HFFc6 (cell line): ENCODE measurements at regions not wholly inside any gene's neighbourhood (a gene's known extent, or its start where the extent isn't known, plus 50 kb on each side); places are given as distances from the start of the nearest gene placed in this dataset.

Experiments
- DNase-seq: peaks from one replicate; pipeline ENCODE4 v3.0.0-alpha.2; 2018
- H3K27ac Mint-ChIP-seq: 2 replicates; pipeline ENCODE4 v1.8.0; 2020; ENCODE audit warnings: mild to moderate bottlenecking, mixed read lengths
- H3K27me3 Mint-ChIP-seq: 2 replicates; pipeline ENCODE4 v1.8.0; 2021; ENCODE audit warnings: mild to moderate bottlenecking, moderate library complexity, mixed read lengths; ENCODE audit not compliant: insufficient read depth
- H3K36me3 Mint-ChIP-seq: 2 replicates; pipeline ENCODE4 v1.8.0; 2021; ENCODE audit warnings: low read depth, mixed read lengths
- H3K4me1 Mint-ChIP-seq: 2 replicates; pipeline ENCODE4 v1.8.0; 2020; ENCODE audit warnings: low read depth, mixed read lengths
- H3K4me3 Mint-ChIP-seq: 2 replicates; pipeline ENCODE4 v1.8.0; 2020; ENCODE audit warnings: mild to moderate bottlenecking, moderate library complexity, mixed read lengths
- H3K9me3 Mint-ChIP-seq: 2 replicates; pipeline ENCODE4 v1.8.0; 2020; ENCODE audit warnings: mild to moderate bottlenecking, mixed read lengths
- CTCF ChIP-seq: fragments of 200-600 bp; sonication (generic); IDR thresholded peaks from 2 replicates; pipeline ENCODE4 v1.5.0; 2021; ENCODE audit warnings: antibody characterized with exemption, mild to moderate bottlenecking

- Mint-ChIP-seq H3K9me3 (peaks cover 13% of the 10 kb centered on the region), H3K27me3 (peaks cover 1% of the 10 kb centered on the region), H3K4me3 (no peak overlapping the region), H3K36me3 (peaks cover 10% of the 10 kb centered on the region; the same call in 1 of the 2 replicates), H3K4me1 (peaks cover 12% of the 10 kb centered on the region), H3K27ac (no peak overlapping the region)
- no peak for DNase-seq
- TF ChIP-seq CTCF: no peak
Measured at GRCh38 chr7:42332605-42333222, 95.7 kb upstream of the GLI3 start.

- Mint-ChIP-seq H3K27ac (no peak overlapping the region), H3K36me3 (no peaks in the 10 kb centered on the region), H3K27me3 (peaks cover 12% of the 10 kb centered on the region), H3K4me1 (peaks cover 24% of the 10 kb centered on the region), H3K4me3 (no peak overlapping the region), H3K9me3 (no peaks in the 10 kb centered on the region)
- no peak for TF ChIP-seq CTCF
- no peak for DNase-seq
Measured at GRCh38 chr7:42319631-42320030, 82.6 kb upstream of the GLI3 start.

GRCh38 chr7:42315631-42316030 lies 78.6 kb upstream of the GLI3 start:
- Mint-ChIP-seq H3K4me1 (peaks cover 26% of the 10 kb centered on the region), H3K27ac (no peak overlapping the region), H3K4me3 (peak overlapping the region; percentile 38), H3K27me3 (peaks cover 21% of the 10 kb centered on the region), H3K9me3 (peaks cover 7% of the 10 kb centered on the region), H3K36me3 (peaks cover 6% of the 10 kb centered on the region; the same call in 1 of the 2 replicates)
- no peak for TF ChIP-seq CTCF
- peak; percentile 21 for DNase-seq

GRCh38 chr7:42315103-42315502 lies 78.1 kb upstream of the GLI3 start:
- peaks cover 26% of the 10 kb centered on the region for H3K4me1 Mint-ChIP-seq
- H3K27me3 Mint-ChIP-seq: peaks cover 21% of the 10 kb centered on the region
- H3K36me3 Mint-ChIP-seq: peaks cover 6% of the 10 kb centered on the region; the same call in 1 of the 2 replicates
- H3K27ac Mint-ChIP-seq: no peak overlapping the region
- no peak for DNase-seq
- no peak for TF ChIP-seq CTCF
- peak overlapping the region; percentile 38; the same call in 1 of the 2 replicates for H3K4me3 Mint-ChIP-seq
- H3K9me3 Mint-ChIP-seq: peaks cover 7% of the 10 kb centered on the region

- no peak overlapping the region for H3K27ac Mint-ChIP-seq
- H3K4me1 Mint-ChIP-seq: peaks cover 22% of the 10 kb centered on the region
- H3K9me3 Mint-ChIP-seq: peaks cover 7% of the 10 kb centered on the region
- no peak for DNase-seq
- H3K27me3 Mint-ChIP-seq: peaks cover 21% of the 10 kb centered on the region
- H3K4me3 Mint-ChIP-seq: no peak overlapping the region; the same call in 1 of the 2 replicates
- no peak for TF ChIP-seq CTCF
- H3K36me3 Mint-ChIP-seq: peaks cover 6% of the 10 kb centered on the region; the same call in 1 of the 2 replicates
Measured at GRCh38 chr7:42314696-42315095, 77.7 kb upstream of the GLI3 start.
